Cardiac muscle cell (in vitro differentiated cells and primary cell): ENCODE measurements at regions not wholly inside any gene's neighbourhood (a gene's known extent, or its start where the extent isn't known, plus 50 kb on each side); places are given as distances from the start of the nearest gene placed in this dataset.
A peak's percentile ranks its signal among the peaks of the same experiment; 100 is the strongest.

Source experiments
- DNase-seq, 2 donors: peaks; one replicate each; pipeline versions ENCODE4 v3.0.0 to v3.0.0-alpha.2; 2010 to 2017; ENCODE audit warnings: low read depth in 1 of 2, low spot score in 1 of 2
- H3K27ac ChIP-seq: fragments of 200-600 bp; sonication (generic); 2 replicates; pipeline ENCODE4 v1.5.1; 2016
- H3K27me3 ChIP-seq: fragments of 200-600 bp; sonication (generic); 2 replicates; pipeline ENCODE4 v1.6.0; 2016; ENCODE audit warnings: control low read depth
- H3K36me3 ChIP-seq: fragments of 200-600 bp; sonication (generic); 2 replicates; pipeline ENCODE4 v1.5.1; 2016; ENCODE audit warnings: control low read depth
- H3K4me1 ChIP-seq: fragments of 200-600 bp; sonication (generic); 2 replicates; pipeline ENCODE4 v1.8.1; 2017; ENCODE audit warnings: low read depth, mild to moderate bottlenecking, mixed run types
- H3K4me3 ChIP-seq: fragments of 200-600 bp; sonication (generic); 2 replicates; pipeline ENCODE4 v1.5.1; 2016; ENCODE audit warnings: mild to moderate bottlenecking
- H3K9me3 ChIP-seq: fragments of 200-600 bp; sonication (generic); 2 replicates; pipeline ENCODE4 v1.5.1; 2017; ENCODE audit warnings: low read depth, mild to moderate bottlenecking, control low read depth
- CTCF ChIP-seq: IDR thresholded peaks from 2 replicates; pipeline ENCODE4 v1.5.1; 2012; ENCODE audit warnings: low read depth, mild to moderate bottlenecking, low read length

GRCh38 chr7:67990716-67991115 is 994.1 kb downstream of the TYW1 start:
- H3K4me3 ChIP-seq, result no peak overlapping the region
- H3K4me1 ChIP-seq, result no peaks in the 10 kb centered on the region
- no peak overlapping the region for H3K27ac ChIP-seq
- no peak for DNase-seq
- H3K36me3 ChIP-seq, result no peaks in the 10 kb centered on the region
- H3K27me3 ChIP-seq, result no peaks in the 10 kb centered on the region
- no peaks in the 10 kb centered on the region for H3K9me3 ChIP-seq
- no peak for TF ChIP-seq CTCF

- H3K4me3 ChIP-seq, result no peak overlapping the region
- H3K4me1 ChIP-seq, result no peaks in the 10 kb centered on the region
- no peak overlapping the region for H3K27ac ChIP-seq
- DNase-seq, result no peak
- no peaks in the 10 kb centered on the region for H3K36me3 ChIP-seq
- no peak for TF ChIP-seq CTCF
- no peaks in the 10 kb centered on the region for H3K9me3 ChIP-seq
- H3K27me3 ChIP-seq, result no peaks in the 10 kb centered on the region
These were observed 995.7 kb downstream of the TYW1 start for GRCh38 chr7:67992287-67992686.

- Histone ChIP-seq H3K9me3 (no peaks in the 10 kb centered on the region), H3K27me3 (peaks cover 2% of the 10 kb centered on the region), H3K36me3 (no peaks in the 10 kb centered on the region), H3K4me3 (no peak overlapping the region), H3K4me1 (no peaks in the 10 kb centered on the region), H3K27ac (no peak overlapping the region)
- TF ChIP-seq CTCF, result no peak
- no peak for DNase-seq
These were observed 1009.4 kb downstream of the TYW1 start for GRCh38 chr7:68005992-68006391.

- H3K27ac ChIP-seq, result no peak overlapping the region
- no peaks in the 10 kb centered on the region for H3K9me3 ChIP-seq
- DNase-seq, result no peak
- H3K36me3 ChIP-seq, result no peaks in the 10 kb centered on the region
- H3K4me3 ChIP-seq, result no peak overlapping the region
- peaks cover 2% of the 10 kb centered on the region for H3K27me3 ChIP-seq
- no peaks in the 10 kb centered on the region for H3K4me1 ChIP-seq
- no peak for TF ChIP-seq CTCF
These were observed 1010.0 kb downstream of the TYW1 start for GRCh38 chr7:68006619-68007018.

- Histone ChIP-seq H3K36me3 (no peaks in the 10 kb centered on the region), H3K4me1 (no peaks in the 10 kb centered on the region), H3K27me3 (no peaks in the 10 kb centered on the region), H3K4me3 (no peak overlapping the region), H3K9me3 (no peaks in the 10 kb centered on the region), H3K27ac (no peak overlapping the region)
- TF ChIP-seq CTCF, result no peak
- DNase-seq, result peak in 1 of 2 donors; percentile 1
These were observed 1013.1 kb downstream of the TYW1 start for GRCh38 chr7:68009716-68010115.

GRCh38 chr7:68014031-68014736 is 1017.6 kb downstream of the TYW1 start:
- no peak for DNase-seq
- Histone ChIP-seq H3K36me3 (no peaks in the 10 kb centered on the region), H3K27ac (no peak overlapping the region), H3K4me3 (no peak overlapping the region), H3K9me3 (no peaks in the 10 kb centered on the region), H3K27me3 (peaks cover 4% of the 10 kb centered on the region), H3K4me1 (no peaks in the 10 kb centered on the region)
- no peak for TF ChIP-seq CTCF
